Nephron progenitor cell (in vitro differentiated cells): ENCODE measurements at regions not wholly inside any gene's neighbourhood (a gene's known extent, or its start where the extent isn't known, plus 50 kb on each side); places are given as distances from the start of the nearest gene placed in this dataset.
A peak's percentile ranks its signal among the peaks of the same experiment; 100 is the strongest.

Source experiments
- DNase-seq: peaks from one replicate; pipeline ENCODE4 v3.0.0; 2021
- H3K27ac Mint-ChIP-seq: 2 replicates; pipeline ENCODE4 v1.8.0; 2021; ENCODE audit warnings: mild to moderate bottlenecking, moderate library complexity, mixed read lengths
- H3K27me3 Mint-ChIP-seq: 2 replicates; pipeline ENCODE4 v1.8.0; 2021; ENCODE audit warnings: mild to moderate bottlenecking, low read depth, mixed read lengths; ENCODE audit not compliant: poor library complexity
- H3K36me3 Mint-ChIP-seq: 2 replicates; pipeline ENCODE4 v1.8.0; 2021; ENCODE audit warnings: low read depth, mixed read lengths
- H3K4me1 Mint-ChIP-seq: 2 replicates; pipeline ENCODE4 v1.8.0; 2021; ENCODE audit warnings: mixed read lengths
- H3K4me3 Mint-ChIP-seq: 2 replicates; pipeline ENCODE4 v1.8.0; 2021; ENCODE audit warnings: mild to moderate bottlenecking, moderate library complexity, mixed read lengths
- H3K9me3 Mint-ChIP-seq: 2 replicates; pipeline ENCODE4 v1.8.0; 2021; ENCODE audit warnings: mild to moderate bottlenecking, moderate library complexity, mixed read lengths
- CTCF ChIP-seq: fragments of 200-600 bp; sonication (generic); IDR thresholded peaks from 2 replicates; pipeline ENCODE4 v1.5.0; 2021; ENCODE audit warnings: antibody characterized with exemption

GRCh38 chr10:35723992-35724391, 81.9 kb upstream of the FZD8 start:
- no peaks in the 10 kb centered on the region for H3K36me3 Mint-ChIP-seq
- no peaks in the 10 kb centered on the region for H3K9me3 Mint-ChIP-seq
- peaks cover 18% of the 10 kb centered on the region for H3K27me3 Mint-ChIP-seq
- peaks cover 12% of the 10 kb centered on the region for H3K4me1 Mint-ChIP-seq
- peak overlapping the region; percentile 68 for H3K27ac Mint-ChIP-seq
- TF ChIP-seq CTCF = no peak
- no peak overlapping the region for H3K4me3 Mint-ChIP-seq
- no peak for DNase-seq

DNA sequence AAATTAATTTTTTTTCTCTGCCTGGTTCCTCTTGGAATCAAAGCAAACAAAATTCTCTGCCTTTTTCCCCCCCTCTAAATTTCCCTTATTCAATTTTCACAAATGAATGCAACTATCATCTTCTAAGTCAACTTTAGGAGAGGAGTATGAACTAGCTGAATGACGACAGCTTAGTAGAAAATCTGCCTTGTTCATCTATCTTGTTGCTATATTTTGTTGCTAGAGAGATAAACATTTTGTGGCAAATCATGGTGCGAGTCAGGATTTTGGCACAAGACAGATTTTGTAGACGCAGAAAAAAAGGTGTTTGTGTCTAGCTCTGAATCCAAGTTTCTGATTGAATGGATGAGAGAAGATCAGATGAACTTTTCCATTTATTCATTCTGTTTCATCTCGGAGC, 81.0 kb upstream of the FZD8 start:
- Mint-ChIP-seq H3K4me3 (no peak overlapping the region), H3K9me3 (no peaks in the 10 kb centered on the region), H3K27ac (no peak overlapping the region), H3K27me3 (peaks cover 18% of the 10 kb centered on the region), H3K4me1 (peaks cover 12% of the 10 kb centered on the region), H3K36me3 (no peaks in the 10 kb centered on the region)
- no peak for DNase-seq
- no peak for TF ChIP-seq CTCF

DNA sequence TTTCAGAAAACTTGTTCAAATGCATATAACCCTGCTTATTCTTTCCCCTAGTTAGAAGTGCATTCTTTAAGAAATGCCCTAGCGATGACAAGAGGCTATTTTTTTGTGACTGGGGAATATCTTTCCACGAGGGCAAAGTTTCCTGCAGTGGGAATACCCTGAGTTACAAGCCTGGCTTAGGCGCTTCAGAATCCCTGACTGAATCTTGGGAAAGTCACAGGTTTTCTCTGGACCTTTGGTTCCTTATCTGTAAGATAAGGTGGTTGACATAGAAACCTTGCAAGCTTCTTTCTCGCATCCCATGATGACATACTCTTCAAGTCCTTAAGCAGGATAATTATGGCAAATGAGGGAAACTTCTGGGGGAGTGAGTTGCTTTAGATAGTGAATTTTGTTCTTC, 80.5 kb upstream of the FZD8 start:
- Mint-ChIP-seq H3K9me3 (no peaks in the 10 kb centered on the region), H3K4me1 (peaks cover 12% of the 10 kb centered on the region), H3K27ac (no peak overlapping the region), H3K27me3 (peaks cover 18% of the 10 kb centered on the region), H3K4me3 (no peak overlapping the region), H3K36me3 (no peaks in the 10 kb centered on the region)
- no peak for DNase-seq
- no peak for TF ChIP-seq CTCF

- H3K36me3 Mint-ChIP-seq = no peaks in the 10 kb centered on the region
- peaks cover 9% of the 10 kb centered on the region for H3K4me1 Mint-ChIP-seq
- peaks cover 22% of the 10 kb centered on the region for H3K27me3 Mint-ChIP-seq
- no peaks in the 10 kb centered on the region for H3K9me3 Mint-ChIP-seq
- TF ChIP-seq CTCF = no peak
- H3K4me3 Mint-ChIP-seq = no peak overlapping the region
- no peak overlapping the region for H3K27ac Mint-ChIP-seq
- DNase-seq = no peak
These were observed 80.1 kb upstream of the FZD8 start for GRCh38 chr10:35722226-35722625.

- DNase-seq = no peak
- no peak for TF ChIP-seq CTCF
- H3K27ac Mint-ChIP-seq = no peak overlapping the region
- no peaks in the 10 kb centered on the region for H3K36me3 Mint-ChIP-seq
- H3K4me3 Mint-ChIP-seq = no peak overlapping the region
- no peaks in the 10 kb centered on the region for H3K4me1 Mint-ChIP-seq
- peaks cover 5% of the 10 kb centered on the region for H3K9me3 Mint-ChIP-seq
- H3K27me3 Mint-ChIP-seq = peaks cover 27% of the 10 kb centered on the region
These were observed 78.3 kb upstream of the FZD8 start for GRCh38 chr10:35720366-35720765.

DNA sequence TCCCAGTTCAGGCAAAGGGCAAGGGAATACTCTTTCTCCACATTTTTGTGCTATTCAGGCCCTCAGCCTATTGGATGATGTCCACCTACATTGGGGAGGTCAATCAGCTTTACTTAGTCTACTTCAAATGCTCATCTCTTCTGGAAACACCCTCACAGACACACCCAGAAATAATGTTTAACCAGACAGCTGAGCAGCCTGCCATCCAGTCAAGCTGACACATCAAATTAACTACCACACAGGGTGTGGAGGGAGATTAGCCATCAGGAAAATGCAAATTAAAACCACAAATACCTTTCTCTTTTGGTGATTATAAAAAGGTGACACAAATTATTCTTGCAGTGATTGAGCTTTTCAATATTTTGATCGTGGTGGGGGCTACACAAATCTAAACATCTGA, 74.7 kb upstream of the FZD8 start:
- Mint-ChIP-seq H3K27ac (no peak overlapping the region), H3K4me3 (no peak overlapping the region), H3K4me1 (peaks cover 9% of the 10 kb centered on the region), H3K36me3 (no peaks in the 10 kb centered on the region), H3K9me3 (peaks cover 12% of the 10 kb centered on the region), H3K27me3 (peaks cover 19% of the 10 kb centered on the region)
- no peak for DNase-seq
- no peak for TF ChIP-seq CTCF
